ENCODE measurements at regions not wholly inside any gene's neighbourhood (a gene's known extent, or its start where the extent isn't known, plus 50 kb on each side); places are given as distances from the start of the nearest gene placed in this dataset.

DNA sequence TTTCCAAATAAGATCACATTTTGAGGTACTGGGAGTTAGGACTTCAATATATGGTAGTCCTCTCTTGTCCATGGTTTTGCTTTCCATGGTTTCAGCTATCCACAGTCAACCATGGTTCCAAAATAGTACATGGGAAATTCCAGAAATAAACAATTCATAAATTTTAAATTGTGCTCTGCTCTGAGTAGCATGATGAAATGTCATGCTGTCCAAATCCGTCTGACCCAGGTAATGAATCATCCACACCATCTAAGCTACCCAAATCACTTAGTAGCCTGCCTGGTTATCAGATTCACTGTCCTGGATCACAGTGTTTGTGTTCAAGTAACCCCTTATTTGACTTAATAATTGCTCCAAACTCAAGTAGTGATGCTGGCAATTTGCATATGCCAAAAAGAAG lies 197.9 kb downstream of the TMTC3 start:
- H3K4me1 ChIP-seq (ENCODE audit: insufficient read depth, low read length), result peaks cover 8% of the 10 kb centered on the region

DNA sequence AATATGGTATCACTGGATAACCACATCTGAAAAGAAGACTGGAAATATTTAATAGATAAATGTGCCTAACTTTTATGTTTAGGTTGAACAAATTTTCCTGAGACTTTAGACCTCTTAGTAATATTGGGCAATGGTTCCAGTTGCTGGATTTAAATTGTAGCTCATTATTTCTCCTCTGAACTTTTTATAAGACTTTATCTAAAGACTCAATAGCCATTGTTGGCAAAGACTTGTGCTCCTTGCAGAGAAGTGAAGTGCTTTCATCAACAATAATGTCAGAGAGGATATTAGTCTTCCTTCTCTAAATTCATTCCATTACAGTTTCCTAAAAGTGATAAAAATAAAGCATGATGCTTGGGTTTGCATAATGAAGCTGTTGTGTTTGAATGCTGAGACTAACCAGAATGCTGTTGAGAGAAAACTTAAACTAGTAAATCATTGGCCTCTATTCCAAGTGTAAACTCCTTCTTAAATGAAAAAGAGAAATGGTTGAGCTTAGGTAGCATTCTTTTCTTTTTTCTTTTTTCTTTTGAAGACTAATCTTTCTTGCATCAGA lies 200.2 kb downstream of the TMTC3 start:
- H3K27me3 ChIP-seq (ENCODE audit: insufficient read depth, low read length), result no peaks in the 10 kb centered on the region
- H4K20me1 ChIP-seq (ENCODE audit: insufficient read depth, low read length), result no peaks in the 10 kb centered on the region
- Mint-ChIP-seq H3K9me3 (ENCODE audit: unreplicated experiment) (peaks cover 1% of the 10 kb centered on the region), H3K4me3 (ENCODE audit: unreplicated experiment) (no peak overlapping the region), H3K4me1 (ENCODE audit: low read depth, unreplicated experiment) (peaks cover 19% of the 10 kb centered on the region), H3K27ac (ENCODE audit: unreplicated experiment) (no peak overlapping the region), H3K36me3 (ENCODE audit: low read depth, unreplicated experiment) (no peaks in the 10 kb centered on the region), H3K27me3 (ENCODE audit: low read depth, unreplicated experiment) (no peaks in the 10 kb centered on the region)
- H3K4me1 ChIP-seq (ENCODE audit: insufficient read depth, low read length), result peaks cover 8% of the 10 kb centered on the region
- H3K79me2 ChIP-seq (ENCODE audit: insufficient read depth, low read length), result no peaks in the 10 kb centered on the region
- H3K4me2 ChIP-seq (ENCODE audit: low read length), result no peak overlapping the region
- H3K27ac ChIP-seq (ENCODE audit: low read depth, low read length), result no peak overlapping the region
- H3K36me3 ChIP-seq (ENCODE audit: insufficient read depth, low read length), result no peaks in the 10 kb centered on the region
- no peak overlapping the region for H3K4me3 ChIP-seq (ENCODE audit: insufficient read depth, low read depth, low read length)
- H3K9ac ChIP-seq (ENCODE audit: low read length), result no peak overlapping the region
- H2AFZ ChIP-seq (ENCODE audit: low read depth, low read length), result no peak overlapping the region
- DNase-seq (ENCODE audit: low read depth) (no peak), FAIRE-seq (no peak)
- H3K9me3 ChIP-seq (ENCODE audit: insufficient read depth, low read depth, low read length), result no peaks in the 10 kb centered on the region
- no peak for TF ChIP-seq EZH2 (IDR thresholded peaks at IDR 0.05; ENCODE audit: insufficient read depth, low read length)
- TF ChIP-seq CTCF (IDR thresholded peaks at IDR 0.05; ENCODE audit: insufficient read depth, low read depth, low read length), result no peak

More for the DNA sequence above, 197.9 kb downstream of the TMTC3 start:
- peaks cover 19% of the 10 kb centered on the region for H3K4me1 Mint-ChIP-seq (ENCODE audit: low read depth, unreplicated experiment)
- no peaks in the 10 kb centered on the region for H3K36me3 Mint-ChIP-seq (ENCODE audit: low read depth, unreplicated experiment)
- H3K27ac ChIP-seq (ENCODE audit: low read depth, low read length), result peak overlapping the region; percentile 17
- peak overlapping the region; percentile 23 for H2AFZ ChIP-seq (ENCODE audit: low read depth, low read length)
- DNase-seq (ENCODE audit: low read depth) (no peak), FAIRE-seq (no peak)
- no peaks in the 10 kb centered on the region for H3K36me3 ChIP-seq (ENCODE audit: insufficient read depth, low read length)
- no peak overlapping the region for H3K4me3 Mint-ChIP-seq (ENCODE audit: unreplicated experiment)
- H3K27me3 ChIP-seq (ENCODE audit: insufficient read depth, low read length), result no peaks in the 10 kb centered on the region
- H3K27me3 Mint-ChIP-seq (ENCODE audit: low read depth, unreplicated experiment), result no peaks in the 10 kb centered on the region
- H3K9me3 Mint-ChIP-seq (ENCODE audit: unreplicated experiment), result no peaks in the 10 kb centered on the region
- peak overlapping the region; percentile 63 for H3K27ac Mint-ChIP-seq (ENCODE audit: unreplicated experiment)
- TF ChIP-seq CTCF (IDR thresholded peaks at IDR 0.05; ENCODE audit: insufficient read depth, low read depth, low read length), result no peak
- no peak for TF ChIP-seq EZH2 (IDR thresholded peaks at IDR 0.05; ENCODE audit: insufficient read depth, low read length)
- peak overlapping the region; percentile 31 for H3K4me2 ChIP-seq (ENCODE audit: low read length)
- no peak overlapping the region for H3K4me3 ChIP-seq (ENCODE audit: insufficient read depth, low read depth, low read length)
- H3K79me2 ChIP-seq (ENCODE audit: insufficient read depth, low read length), result no peaks in the 10 kb centered on the region
- H4K20me1 ChIP-seq (ENCODE audit: insufficient read depth, low read length), result no peaks in the 10 kb centered on the region
- H3K9me3 ChIP-seq (ENCODE audit: insufficient read depth, low read depth, low read length), result no peaks in the 10 kb centered on the region
- H3K9ac ChIP-seq (ENCODE audit: low read length), result no peak overlapping the region

- Mint-ChIP-seq H3K9me3 (ENCODE audit: unreplicated experiment) (peaks cover 3% of the 10 kb centered on the region), H3K4me3 (ENCODE audit: unreplicated experiment) (no peak overlapping the region), H3K27ac (ENCODE audit: unreplicated experiment) (no peak overlapping the region), H3K36me3 (ENCODE audit: low read depth, unreplicated experiment) (no peaks in the 10 kb centered on the region), H3K4me1 (ENCODE audit: low read depth, unreplicated experiment) (no peaks in the 10 kb centered on the region), H3K27me3 (ENCODE audit: low read depth, unreplicated experiment) (no peaks in the 10 kb centered on the region)
- H3K4me3 ChIP-seq (ENCODE audit: insufficient read depth, low read depth, low read length), result no peak overlapping the region
- H3K9me3 ChIP-seq (ENCODE audit: insufficient read depth, low read depth, low read length), result no peaks in the 10 kb centered on the region
- no peak overlapping the region for H3K9ac ChIP-seq (ENCODE audit: low read length)
- no peak overlapping the region for H3K27ac ChIP-seq (ENCODE audit: low read depth, low read length)
- no peak for DNase-seq (ENCODE audit: low read depth)
- FAIRE-seq, result no peak
- H3K4me2 ChIP-seq (ENCODE audit: low read length), result no peak overlapping the region
- H4K20me1 ChIP-seq (ENCODE audit: insufficient read depth, low read length), result no peaks in the 10 kb centered on the region
- no peaks in the 10 kb centered on the region for H3K79me2 ChIP-seq (ENCODE audit: insufficient read depth, low read length)
- no peaks in the 10 kb centered on the region for H3K4me1 ChIP-seq (ENCODE audit: insufficient read depth, low read length)
- H3K27me3 ChIP-seq (ENCODE audit: insufficient read depth, low read length), result no peaks in the 10 kb centered on the region
- TF ChIP-seq EZH2 (IDR thresholded peaks at IDR 0.05; ENCODE audit: insufficient read depth, low read length), result no peak
- TF ChIP-seq CTCF (IDR thresholded peaks at IDR 0.05; ENCODE audit: insufficient read depth, low read depth, low read length), result no peak
- no peaks in the 10 kb centered on the region for H3K36me3 ChIP-seq (ENCODE audit: insufficient read depth, low read length)
- no peak overlapping the region for H2AFZ ChIP-seq (ENCODE audit: low read depth, low read length)
These were observed 209.0 kb downstream of the TMTC3 start for GRCh38 chr12:88351146-88351545.

Data from astrocyte (in vitro differentiated cells and primary cell).